CD14-positive monocyte (primary cell): ENCODE measurements at regions not wholly inside any gene's neighbourhood (a gene's known extent, or its start where the extent isn't known, plus 50 kb on each side); places are given as distances from the start of the nearest gene placed in this dataset.

Experiments
- DNase-seq, 3 donors: peaks; one replicate each; pipeline ENCODE4 v3.0.0-alpha.2; 2011 to 2022
- H2AFZ ChIP-seq: 2 replicates; pipeline ENCODE4 v1.6.0; 2012; ENCODE audit warnings: mild to moderate bottlenecking, low read depth, low read length, inconsistent platforms; ENCODE audit not compliant: insufficient read depth, poor library complexity, severe bottlenecking
- H3K27ac ChIP-seq, 2 donors: 1 replicate in 1 of 2; 2 replicates in 1 of 2; pipeline ENCODE4 v1.5.1; 2012 to 2013; ENCODE audit warnings: low read length in 2 of 2, control low read depth in 1 of 2, inconsistent platforms in 1 of 2, low read depth in 1 of 2, mild to moderate bottlenecking in 1 of 2
- H3K27me3 ChIP-seq, 2 donors: one replicate each; pipeline versions ENCODE4 v1.6.0 to v1.6.1; 2011 to 2013; ENCODE audit warnings: low read length in 2 of 2; ENCODE audit not compliant: control insufficient read depth in 2 of 2, insufficient read depth in 2 of 2
- H3K36me3 ChIP-seq, 2 donors: replicated peaks in 1 of 2; 1 replicate in 1 of 2; 2 replicates in 1 of 2; pipeline versions ENCODE4 v1.5.1 to v1.6.1; 2012 to 2013; ENCODE audit warnings: low read length in 2 of 2, control low read depth in 1 of 2, inconsistent platforms in 1 of 2, mild to moderate bottlenecking in 1 of 2; ENCODE audit not compliant: insufficient read depth in 2 of 2, control insufficient read depth in 1 of 2
- H3K4me1 ChIP-seq, 2 donors: 1 replicate in 1 of 2; 2 replicates in 1 of 2; pipeline versions ENCODE4 v1.5.1 to v1.6.1; 2012 to 2013; ENCODE audit warnings: low read length in 2 of 2, control low read depth in 1 of 2, inconsistent platforms in 1 of 2, mild to moderate bottlenecking in 1 of 2, moderate library complexity in 1 of 2; ENCODE audit not compliant: insufficient read depth in 2 of 2, control insufficient read depth in 1 of 2
- H3K4me2 ChIP-seq: replicated peaks from 2 replicates; pipeline ENCODE3; 2012; ENCODE audit warnings: low read length, moderate library complexity, mild to moderate bottlenecking; ENCODE audit not compliant: poor library complexity, severe bottlenecking; ENCODE audit errors: extremely low read depth
- H3K4me3 ChIP-seq, 3 experiments: fragments of 200-600 bp in 1 of 3; sonication (generic) in 1 of 3; replicated peaks in 1 of 3; 1 replicate in 2 of 3; 2 replicates in 1 of 3; pipeline ENCODE4 v1.5.1; 2011 to 2013; ENCODE audit warnings: low read length in 3 of 3, mild to moderate bottlenecking in 3 of 3, control low read depth in 2 of 3, low read depth in 2 of 3, inconsistent platforms in 1 of 3, moderate library complexity in 1 of 3
- H3K79me2 ChIP-seq: 2 replicates; pipeline ENCODE4 v1.6.0; 2012; ENCODE audit warnings: mild to moderate bottlenecking, control low read depth, inconsistent platforms, low read length, moderate library complexity; ENCODE audit not compliant: insufficient read depth
- H3K9ac ChIP-seq: 2 replicates; pipeline ENCODE4 v1.6.0; 2017; ENCODE audit warnings: low read length, mild to moderate bottlenecking; ENCODE audit not compliant: insufficient read depth, poor library complexity, severe bottlenecking
- H3K9me3 ChIP-seq, 2 donors: replicated peaks in 1 of 2; 1 replicate in 1 of 2; 2 replicates in 1 of 2; pipeline versions ENCODE4 v1.5.1 to v1.6.1; 2012 to 2013; ENCODE audit warnings: low read length in 2 of 2, control low read depth in 1 of 2; ENCODE audit not compliant: control insufficient read depth in 1 of 2, insufficient read depth in 1 of 2
- H4K20me1 ChIP-seq: 2 replicates; pipeline ENCODE4 v1.6.0; 2012; ENCODE audit warnings: mild to moderate bottlenecking, low read length, control low read depth, moderate library complexity; ENCODE audit not compliant: insufficient read depth
- H3K27ac Mint-ChIP-seq, 7 donors: one replicate each; pipeline ENCODE4 v1.8.0; 2020; ENCODE audit warnings: mild to moderate bottlenecking in 7 of 7, mixed read lengths in 7 of 7, moderate library complexity in 6 of 7, inconsistent platforms in 2 of 7
- H3K27me3 Mint-ChIP-seq, 3 donors: one replicate each; pipeline ENCODE4 v1.8.0; 2021 to 2022; ENCODE audit warnings: low read depth in 3 of 3, mild to moderate bottlenecking in 3 of 3, mixed read lengths in 3 of 3, moderate library complexity in 3 of 3, inconsistent platforms in 1 of 3
- H3K36me3 Mint-ChIP-seq, 2 donors: one replicate each; pipeline ENCODE4 v1.8.0; 2020; ENCODE audit warnings: mixed read lengths in 2 of 2, inconsistent platforms in 1 of 2, mild to moderate bottlenecking in 1 of 2
- H3K4me1 Mint-ChIP-seq: one replicate; pipeline ENCODE4 v1.8.0; 2020; ENCODE audit warnings: mild to moderate bottlenecking, mixed read lengths
- H3K4me3 Mint-ChIP-seq, 2 donors: one replicate each; pipeline ENCODE4 v1.8.0; 2020; ENCODE audit warnings: mild to moderate bottlenecking in 2 of 2, mixed read lengths in 2 of 2, moderate library complexity in 1 of 2
- H3K9me3 Mint-ChIP-seq, 7 donors: one replicate each; pipeline ENCODE4 v1.8.0; 2020 to 2022; ENCODE audit warnings: mixed read lengths in 7 of 7, mild to moderate bottlenecking in 6 of 7, moderate library complexity in 6 of 7, inconsistent platforms in 2 of 7
- CTCF ChIP-seq: fragments of 200-600 bp; IDR thresholded peaks from one replicate; pipeline ENCODE4 v1.8.0; 2022; ENCODE audit warnings: antibody characterized with exemption, mild to moderate bottlenecking
- WGBS: methylation state at CpG from one replicate; pipeline ENCODE4 v1.1.5; 2013; ENCODE audit warnings: missing lambda C conversion rate; ENCODE audit not compliant: insufficient coverage; 5-methylcytosine and 5-hydroxymethylcytosine counted together
- intact Hi-C, 2 donors: fragments of 100-400 bp; cut with micrococcal nuclease; formaldehyde crosslinking; loops; one replicate each; pipeline versions ENCODE4 v1.15.0 to v1.15.1; 2023

DNA sequence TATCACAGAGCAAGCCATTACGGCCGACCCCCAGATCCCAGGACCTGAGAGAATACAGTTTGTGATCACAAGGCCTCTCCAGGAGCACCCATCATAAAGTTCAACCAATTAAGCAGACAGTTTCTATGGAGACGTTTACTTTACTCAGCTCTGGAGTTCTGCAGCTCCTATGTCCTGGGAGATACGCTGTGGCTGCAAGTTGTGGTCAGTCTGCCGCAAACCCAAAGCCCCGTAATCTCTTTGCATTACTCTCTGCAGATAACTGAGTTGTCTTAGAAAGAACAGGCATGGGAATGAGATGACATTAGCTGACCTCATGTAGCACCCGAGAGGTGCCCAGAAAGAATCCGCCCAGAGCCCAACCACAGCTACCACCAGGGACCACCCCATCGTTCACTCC is 305.1 kb downstream of the FGFR2 start:
- Mint-ChIP-seq H3K9me3 (peaks cover 0 to 3% (median 0%) of the 10 kb centered on the region in 7 donors), H3K36me3 (no peaks in the 10 kb centered on the region), H3K27ac (no peak overlapping the region), H3K4me1 (no peaks in the 10 kb centered on the region), H3K27me3 (peaks cover 0 to 7% (median 4%) of the 10 kb centered on the region in 3 donors), H3K4me3 (no peak overlapping the region)
- 87% methylated on average over 3 of the region's 9 CpGs for WGBS
- Histone ChIP-seq H4K20me1 (no peaks in the 10 kb centered on the region), H2AFZ (no peak overlapping the region), H3K4me2 (no peak overlapping the region), H3K9me3 (no peaks in the 10 kb centered on the region), H3K9ac (no peak overlapping the region), H3K27ac (no peak overlapping the region), H3K4me1 (no peaks in the 10 kb centered on the region), H3K79me2 (no peaks in the 10 kb centered on the region), H3K36me3 (no peaks in the 10 kb centered on the region), H3K27me3 (no peaks in the 10 kb centered on the region), H3K4me3 (no peak overlapping the region)
- no peak for TF ChIP-seq CTCF
- intact Hi-C loops: no loop called here
- no peak for DNase-seq

- Mint-ChIP-seq H3K27me3 (peaks cover 1 to 7% (median 2%) of the 10 kb centered on the region in 3 donors), H3K36me3 (no peaks in the 10 kb centered on the region), H3K4me1 (no peaks in the 10 kb centered on the region), H3K27ac (no peak overlapping the region), H3K9me3 (peaks cover 0 to 3% (median 1%) of the 10 kb centered on the region in 7 donors), H3K4me3 (no peak overlapping the region)
- Histone ChIP-seq H3K27ac (no peak overlapping the region), H3K79me2 (no peaks in the 10 kb centered on the region), H3K36me3 (no peaks in the 10 kb centered on the region), H2AFZ (no peak overlapping the region), H3K4me2 (no peak overlapping the region), H4K20me1 (no peaks in the 10 kb centered on the region), H3K9me3 (no peaks in the 10 kb centered on the region), H3K4me1 (no peaks in the 10 kb centered on the region), H3K27me3 (no peaks in the 10 kb centered on the region), H3K4me3 (no peak overlapping the region), H3K9ac (no peak overlapping the region)
- TF ChIP-seq CTCF: no peak
- WGBS: 79% methylated on average over 2 of the region's 3 CpGs
- DNase-seq: no peak
- intact Hi-C loops: no loop called here
Measured at GRCh38 chr10:121294630-121295029, 303.6 kb downstream of the FGFR2 start.
